HG03432 (cell line): ENCODE measurements at regions not wholly inside any gene's neighbourhood (a gene's known extent, or its start where the extent isn't known, plus 50 kb on each side); places are given as distances from the start of the nearest gene placed in this dataset.

ENCODE experiments used
- ATAC-seq: cut with Tn5 transposase; IDR thresholded peaks from one replicate; pipeline ENCODE4 v1.9.1; 2021; ENCODE audit warnings: mild to moderate bottlenecking, moderate library complexity; ENCODE audit not compliant: unreplicated experiment

DNA sequence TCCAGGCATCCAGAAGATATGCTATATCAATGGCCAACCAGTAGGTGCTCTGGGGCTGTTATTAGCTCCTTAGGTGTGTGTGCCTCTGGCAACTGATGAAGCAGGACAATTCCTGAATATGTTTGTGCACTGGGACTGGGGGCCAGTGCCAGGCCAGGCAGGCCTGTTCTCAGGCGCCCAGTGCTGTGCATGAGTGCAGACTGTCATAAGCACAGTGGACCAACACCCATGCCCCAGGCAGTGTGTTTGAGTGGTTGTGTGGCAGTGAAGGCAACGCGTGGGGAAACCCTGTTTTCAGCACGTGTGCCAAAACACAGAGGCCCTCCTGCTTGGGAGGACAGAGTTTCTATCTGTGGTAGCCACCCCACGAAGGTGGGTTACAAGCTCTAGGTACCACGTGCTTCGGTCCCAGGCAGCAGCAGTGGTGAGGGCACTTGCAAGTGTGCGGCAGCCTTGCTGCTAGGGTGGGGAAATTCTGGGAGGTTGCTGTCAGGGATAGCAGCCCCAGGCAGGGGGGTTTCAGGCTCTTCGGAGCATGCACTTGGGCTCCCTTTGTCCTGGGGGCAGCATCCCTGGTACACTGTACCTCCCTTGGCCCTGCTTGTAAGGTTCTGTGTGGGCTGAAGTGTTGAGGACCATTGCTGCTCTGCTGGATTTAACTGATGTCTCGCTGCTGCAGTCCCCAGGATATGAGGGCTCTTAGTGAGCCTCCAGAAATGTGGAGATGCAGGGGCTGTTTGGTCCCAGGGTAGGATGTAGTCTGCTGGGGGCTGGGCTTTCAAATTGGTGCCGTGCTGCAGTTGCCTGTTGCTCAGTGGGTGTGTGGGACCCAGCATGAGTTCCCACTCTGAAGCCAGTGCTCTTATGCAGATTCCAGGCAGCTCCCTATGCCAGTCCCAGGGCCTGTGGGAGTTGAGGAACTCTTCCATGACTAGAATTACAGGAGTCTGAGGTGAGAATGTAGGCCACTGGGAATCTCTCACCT is 280.9 kb downstream of the RPRM start:
- ATAC-seq: no peak

DNA sequence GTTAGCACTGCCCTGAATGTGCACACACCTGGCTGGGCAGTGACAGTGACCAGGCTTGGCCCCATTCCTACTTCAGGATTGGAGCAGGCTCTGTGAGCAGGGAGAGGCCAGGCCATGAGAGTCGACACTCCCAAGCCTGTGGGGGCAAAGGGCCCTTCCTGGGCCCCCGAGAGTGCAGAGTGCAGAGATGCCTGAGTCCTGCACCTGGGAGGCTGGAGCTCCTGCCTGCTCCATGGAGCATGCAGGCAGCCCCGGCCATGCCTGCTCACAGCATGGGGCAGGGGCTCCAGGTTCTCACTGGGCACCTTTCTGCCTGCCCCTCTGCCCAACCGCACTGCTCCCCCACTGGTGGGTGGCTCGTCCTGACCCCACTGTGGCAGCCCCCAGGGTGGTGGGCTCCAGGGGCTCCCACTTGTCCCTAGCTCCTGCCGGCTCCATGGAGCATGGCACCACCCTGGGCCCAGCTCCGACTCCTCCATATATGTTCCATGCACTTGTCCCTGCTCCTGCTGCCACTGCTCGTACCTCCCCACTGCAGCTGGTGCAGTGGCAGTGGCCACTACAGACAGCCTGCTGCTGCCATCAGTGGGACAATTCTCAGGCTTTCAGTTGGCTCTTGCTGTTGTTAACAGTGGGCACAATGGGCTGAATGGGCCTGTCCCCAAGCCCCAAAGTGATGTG is 282.0 kb downstream of the RPRM start:
- ATAC-seq: no peak

- no peak for ATAC-seq
Measured at GRCh38 chr2:153195342-153195741, 283.2 kb downstream of the RPRM start.

DNA sequence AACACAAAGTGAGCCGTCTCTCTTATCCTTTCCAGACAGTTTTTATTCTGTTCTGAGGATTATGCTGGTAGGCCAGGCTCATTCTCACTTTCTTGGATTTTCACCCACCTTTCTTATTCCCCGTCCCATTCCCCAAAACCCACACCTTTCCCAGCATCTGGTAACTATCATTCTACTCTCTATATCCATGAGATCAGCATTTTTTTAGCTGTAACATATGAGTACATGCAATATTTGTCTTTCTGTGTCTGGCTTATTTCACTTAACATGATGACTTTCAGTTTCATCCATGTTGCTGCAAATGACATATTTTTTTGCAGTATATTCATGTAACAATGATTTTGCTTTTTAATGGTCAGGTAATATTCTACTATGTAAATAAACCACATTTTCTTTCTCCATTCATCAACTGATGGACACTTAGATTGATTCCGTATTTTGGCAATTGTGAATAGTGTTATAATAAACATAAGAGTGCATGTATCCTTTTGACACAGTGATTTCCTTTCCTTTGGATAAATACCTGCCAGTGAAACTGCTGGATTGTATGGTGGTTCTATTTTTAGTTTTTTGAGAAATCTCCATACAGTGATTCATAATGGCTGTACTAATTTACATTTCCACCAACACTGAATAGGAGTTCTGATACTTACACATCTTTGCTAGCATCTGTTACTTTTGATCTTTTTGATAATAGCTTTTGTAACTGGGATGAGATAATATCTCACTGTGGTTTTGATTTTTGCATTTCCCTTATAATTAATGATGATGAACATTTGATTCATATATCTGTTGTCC is 289.3 kb downstream of the RPRM start:
- no peak for ATAC-seq

DNA sequence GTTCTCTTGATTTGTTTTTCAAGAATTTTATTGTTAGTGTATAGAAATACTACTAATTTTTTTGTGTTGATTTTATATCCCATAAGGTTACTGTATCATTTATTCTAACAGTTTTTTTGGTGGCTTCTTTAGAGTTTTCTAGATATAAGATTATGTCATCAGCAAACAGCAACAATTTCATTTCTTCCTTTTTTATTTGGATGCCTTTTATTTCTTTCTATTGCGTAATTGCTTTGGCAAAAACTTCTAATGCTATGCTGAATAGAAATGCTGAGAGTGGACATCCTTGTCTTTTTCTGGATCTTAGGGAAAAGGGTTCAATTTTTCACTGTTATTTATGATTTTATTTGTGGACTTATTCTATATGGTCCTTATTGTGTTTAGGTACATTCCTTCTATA is 298.8 kb downstream of the RPRM start:
- no peak for ATAC-seq

DNA sequence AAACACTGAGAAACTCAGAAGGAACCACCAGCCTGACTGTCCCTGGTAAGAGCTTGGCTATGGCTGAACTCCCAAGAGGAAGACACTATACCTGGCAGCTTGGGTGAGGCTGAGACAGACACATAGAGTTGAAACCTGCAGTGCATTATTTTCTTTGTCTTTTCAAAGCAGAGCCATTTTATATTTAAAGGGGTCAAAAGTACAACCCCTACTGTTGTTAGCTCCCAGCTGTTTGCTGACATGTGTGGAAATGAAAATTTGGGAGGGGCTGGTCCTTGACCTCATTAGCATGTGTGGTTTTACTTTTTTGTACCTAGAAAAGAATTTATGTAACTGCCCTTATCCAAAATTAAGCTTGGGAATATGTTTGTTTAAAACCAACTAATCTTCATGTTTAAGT is 309.0 kb downstream of the RPRM start:
- no peak for ATAC-seq

DNA sequence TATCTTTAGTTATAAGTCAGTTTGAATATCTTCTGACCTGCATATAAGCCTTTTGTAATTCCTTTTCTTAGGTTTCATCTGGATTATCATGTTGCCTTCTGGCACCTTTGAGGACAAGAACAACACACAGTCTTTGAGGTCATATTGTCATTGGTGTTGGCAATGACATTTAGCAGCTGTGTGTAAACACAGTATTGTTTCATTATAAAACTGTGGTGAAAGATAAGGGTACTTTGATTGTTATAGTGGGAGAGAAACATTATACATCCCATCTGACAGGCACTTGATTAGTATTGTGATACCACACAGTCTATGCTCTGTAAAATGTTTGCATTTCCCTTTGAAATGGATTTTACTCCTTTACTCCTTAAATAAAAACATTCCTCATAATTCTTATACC is 313.5 kb downstream of the RPRM start:
- no peak for ATAC-seq

DNA sequence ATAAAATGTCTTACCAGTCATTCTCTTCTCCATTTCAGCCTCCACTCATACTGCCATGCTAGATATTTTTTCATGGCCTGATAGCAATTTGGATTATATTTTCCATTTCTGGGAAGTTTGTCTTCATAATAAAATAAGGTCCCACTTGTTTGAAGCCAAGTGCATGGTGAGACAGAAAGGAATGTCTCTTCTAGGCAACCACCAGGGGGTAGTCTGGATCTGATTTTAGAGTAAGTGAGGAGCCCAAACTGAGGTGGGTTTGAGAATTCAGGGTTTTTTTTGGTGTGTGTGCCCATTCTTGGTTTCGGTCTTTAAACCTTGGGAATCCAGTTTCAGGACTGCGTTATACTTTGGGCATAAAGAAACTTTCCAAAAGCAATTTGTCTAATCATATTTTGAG is 315.5 kb downstream of the RPRM start:
- ATAC-seq: peak; percentile 74

DNA sequence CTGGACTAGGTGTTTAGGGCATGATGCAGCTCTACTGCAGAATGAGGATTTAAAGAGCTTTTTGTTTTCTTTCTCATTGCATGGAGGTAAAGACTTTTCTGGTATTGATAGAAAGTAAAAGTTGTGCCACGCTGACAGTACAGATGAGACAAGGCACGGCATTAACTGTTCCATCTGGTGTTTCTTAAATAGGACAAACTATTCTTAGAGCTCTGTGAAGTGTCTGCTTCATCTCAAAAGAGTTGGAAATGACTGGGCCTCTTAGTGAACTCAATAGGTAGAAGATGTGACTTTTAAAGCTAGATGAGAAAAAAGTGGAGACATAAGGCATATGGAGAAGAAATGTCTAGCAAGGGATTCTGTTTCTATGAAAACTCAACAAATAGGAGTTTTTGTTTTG is 321.8 kb downstream of the RPRM start:
- ATAC-seq: no peak

GRCh38 chr2:153152036-153152435 is 326.5 kb downstream of the RPRM start:
- ATAC-seq: no peak

DNA sequence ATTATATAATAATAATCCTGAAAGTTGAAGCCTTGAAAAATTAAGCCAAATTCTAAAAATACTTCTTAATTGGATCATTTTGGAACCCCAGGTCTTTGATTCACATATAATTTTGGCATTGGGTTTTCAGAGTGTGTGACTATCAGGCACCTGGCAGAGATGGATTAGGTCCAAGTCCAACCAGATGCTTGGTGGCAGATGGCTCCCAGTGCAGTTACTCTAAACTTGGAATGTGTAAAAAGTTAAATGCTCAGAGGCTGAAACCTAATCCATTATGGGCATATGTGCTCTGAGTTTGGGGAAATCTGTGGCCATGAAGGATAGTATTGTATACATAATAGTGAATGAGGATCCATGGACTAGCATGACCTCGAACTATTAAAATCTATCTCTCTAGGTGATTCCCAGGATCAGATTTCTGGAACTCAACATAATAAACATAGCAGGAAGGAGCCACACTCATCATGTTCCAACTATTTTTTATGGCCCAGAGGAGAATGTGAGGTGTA is 333.0 kb downstream of the RPRM start:
- ATAC-seq: no peak

- ATAC-seq: no peak
Measured at GRCh38 chr2:153143540-153143939, 335.0 kb downstream of the RPRM start.

DNA sequence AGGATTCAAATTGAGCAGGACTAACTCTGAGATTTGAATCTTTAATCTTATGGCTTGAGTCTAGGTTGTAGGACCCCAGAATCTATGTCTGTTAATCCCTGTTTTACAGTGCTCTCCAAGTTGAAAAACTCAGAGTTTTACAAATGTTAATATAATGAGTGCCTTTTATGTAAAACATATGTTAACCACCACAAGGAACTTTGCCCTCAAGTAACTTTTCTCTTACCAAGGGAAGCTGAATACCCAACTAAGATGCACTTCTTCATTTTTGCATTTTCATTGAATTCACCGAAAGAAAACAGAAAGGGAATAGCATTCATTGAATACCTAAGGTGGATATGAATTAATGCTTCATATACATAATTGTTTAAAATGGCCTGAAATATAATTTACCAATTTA is 338.1 kb downstream of the RPRM start:
- ATAC-seq: no peak

- no peak for ATAC-seq
Measured at GRCh38 chr2:153138651-153139375, 339.7 kb downstream of the RPRM start.

- no peak for ATAC-seq
Measured at GRCh38 chr2:153136216-153136615, 342.3 kb downstream of the RPRM start.

DNA sequence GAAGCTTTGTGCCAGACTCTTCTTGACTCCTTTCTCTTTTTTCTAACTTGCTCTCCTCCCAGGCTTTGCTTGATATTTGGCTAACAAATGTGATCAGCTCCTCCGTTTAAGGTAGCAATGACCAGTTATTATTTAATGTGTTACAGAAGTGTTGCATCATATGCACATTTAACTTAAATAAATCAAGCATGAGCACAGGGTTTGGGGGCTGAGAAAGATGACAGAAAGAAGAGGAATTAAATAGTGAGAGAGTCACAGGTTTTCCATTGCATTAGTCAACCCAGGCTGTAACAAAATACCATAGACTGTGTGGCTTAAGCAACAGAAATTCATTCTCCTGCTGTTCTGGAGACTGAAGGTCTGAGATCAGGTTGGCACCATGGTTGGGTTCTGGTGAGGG is 343.8 kb downstream of the RPRM start:
- ATAC-seq: no peak

GRCh38 chr2:153133716-153134115 is 344.8 kb downstream of the RPRM start:
- ATAC-seq: no peak

GRCh38 chr2:153132418-153132817 is 346.1 kb downstream of the RPRM start:
- ATAC-seq: no peak

DNA sequence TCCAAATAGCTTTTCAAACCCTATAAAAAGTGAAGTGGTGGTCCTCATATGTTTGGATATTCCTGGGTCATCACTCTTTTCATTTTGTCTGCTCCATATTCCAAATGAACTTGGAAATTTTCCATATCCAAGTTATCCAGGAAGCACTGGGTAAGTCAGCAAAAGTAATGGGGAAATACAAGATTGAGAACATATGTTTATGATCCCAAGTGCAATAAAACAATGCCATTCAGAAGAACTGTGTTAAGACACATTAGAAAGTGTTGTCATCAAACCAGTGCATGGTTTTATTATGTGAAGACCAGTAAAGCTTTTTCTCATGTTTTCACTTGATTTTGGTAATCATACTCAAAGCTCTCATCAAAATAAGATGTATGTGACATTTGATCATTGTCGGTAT is 363.4 kb downstream of the RPRM start:
- no peak for ATAC-seq

DNA sequence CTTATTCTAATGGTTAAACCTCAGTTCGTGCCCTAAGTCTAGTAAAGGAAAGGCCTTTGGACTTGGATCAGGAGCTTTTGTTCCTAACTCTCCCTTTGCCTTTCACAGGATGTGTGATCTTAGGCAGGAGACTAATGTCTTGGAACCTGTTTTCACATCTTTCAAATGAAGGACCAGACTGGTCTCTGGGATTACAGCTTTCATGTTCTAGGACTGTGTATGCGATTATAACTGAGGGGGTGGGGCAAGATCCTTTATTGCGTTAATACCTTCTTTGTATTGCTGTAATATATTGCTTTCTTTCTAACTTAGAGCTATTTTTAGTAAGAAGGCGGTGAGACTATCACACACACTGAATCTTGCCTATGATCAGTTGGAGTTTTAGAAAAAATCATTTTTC is 368.1 kb downstream of the RPRM start:
- no peak for ATAC-seq

DNA sequence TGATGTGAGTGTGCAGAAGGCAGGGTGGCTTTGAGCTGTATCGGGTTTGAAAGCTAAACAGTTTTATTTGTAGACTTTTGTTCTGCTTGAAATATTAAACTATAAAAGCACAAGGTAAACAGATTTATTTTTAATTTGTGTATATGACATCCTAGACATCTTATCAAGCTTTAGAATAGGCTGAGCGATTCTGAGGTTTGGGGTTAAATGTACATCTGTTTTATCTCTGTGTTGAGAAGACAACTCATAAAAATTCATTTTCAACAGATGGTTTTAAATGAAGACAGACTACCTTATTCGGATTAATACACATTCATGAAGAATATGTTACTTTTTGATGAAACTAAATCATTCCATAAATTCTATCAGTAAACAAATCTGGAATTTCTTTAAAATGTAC is 368.8 kb downstream of the RPRM start:
- ATAC-seq: no peak
